ENCODE measurements at regions not wholly inside any gene's neighbourhood (a gene's known extent, or its start where the extent isn't known, plus 50 kb on each side); places are given as distances from the start of the nearest gene placed in this dataset.

DNA sequence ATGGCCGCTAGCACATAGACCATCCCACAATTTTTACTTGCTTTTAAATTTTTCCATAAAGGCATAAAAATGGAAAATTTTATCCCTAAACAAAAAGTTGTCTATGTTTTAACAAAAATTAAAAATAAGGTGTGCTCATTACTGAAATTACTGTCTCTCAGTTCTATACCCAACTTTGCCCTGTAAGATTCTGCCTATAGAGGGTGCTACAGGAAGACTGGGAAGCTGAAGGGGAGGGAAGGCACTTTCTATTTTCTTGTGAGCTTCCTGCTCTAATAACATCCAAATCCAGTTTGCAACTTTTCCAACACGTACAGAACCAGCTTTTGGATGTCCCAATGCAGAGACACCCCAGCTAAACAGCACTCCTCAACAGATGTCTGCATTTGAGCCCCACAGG is 666.9 kb downstream of the PLCL1 start:
- DNase-seq (no peak), ATAC-seq (no peak)
- Mint-ChIP-seq H3K9me3 (ENCODE audit: low read depth) (no peaks in the 10 kb centered on the region), H3K36me3 (no peaks in the 10 kb centered on the region), H3K27me3 (no peaks in the 10 kb centered on the region), H3K4me3 (no peak overlapping the region), H3K4me1 (no peaks in the 10 kb centered on the region), H3K27ac (no peak overlapping the region)
- CTCF ChIA-PET: no interaction called here

- no peak for ATAC-seq
- Mint-ChIP-seq H3K9me3 (ENCODE audit: low read depth) (no peaks in the 10 kb centered on the region), H3K4me1 (no peaks in the 10 kb centered on the region), H3K36me3 (no peaks in the 10 kb centered on the region), H3K27ac (no peak overlapping the region), H3K27me3 (no peaks in the 10 kb centered on the region), H3K4me3 (no peak overlapping the region)
- CTCF ChIA-PET: no interaction called here
- DNase-seq: no peak
Measured at GRCh38 chr2:198468136-198468535, 663.7 kb downstream of the PLCL1 start.

DNA sequence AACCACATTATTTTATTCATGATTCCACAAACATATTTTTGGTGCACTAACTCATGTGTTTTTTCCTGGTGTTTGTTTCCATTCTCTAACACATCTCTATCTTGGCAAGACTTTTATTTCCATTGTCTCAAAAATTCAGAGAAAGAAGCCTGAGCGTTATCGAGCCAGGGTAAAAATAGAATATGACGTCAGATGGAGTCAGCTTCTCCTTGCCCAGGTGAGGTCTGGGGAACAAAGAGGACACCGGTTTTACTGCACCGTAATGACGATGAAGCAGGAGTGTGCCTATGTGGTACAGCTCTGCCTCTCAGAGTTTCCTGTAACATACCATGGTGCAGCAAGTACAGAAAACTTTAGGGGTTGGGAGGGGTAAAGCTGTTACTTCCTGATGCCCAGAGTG is 661.6 kb downstream of the PLCL1 start:
- DNase-seq (no peak), ATAC-seq (no peak)
- Mint-ChIP-seq H3K4me3 (no peak overlapping the region), H3K27ac (no peak overlapping the region), H3K36me3 (no peaks in the 10 kb centered on the region), H3K27me3 (no peaks in the 10 kb centered on the region), H3K9me3 (ENCODE audit: low read depth) (no peaks in the 10 kb centered on the region), H3K4me1 (no peaks in the 10 kb centered on the region)
- CTCF ChIA-PET: no interaction called here

GRCh38 chr2:198456418-198456817 is 652.0 kb downstream of the PLCL1 start:
- H3K27me3 Mint-ChIP-seq: no peaks in the 10 kb centered on the region
- no peak overlapping the region for H3K4me3 Mint-ChIP-seq
- no peaks in the 10 kb centered on the region for H3K4me1 Mint-ChIP-seq
- H3K27ac Mint-ChIP-seq: no peak overlapping the region
- CTCF ChIA-PET: no interaction called here
- DNase-seq: no peak
- H3K36me3 Mint-ChIP-seq: no peaks in the 10 kb centered on the region
- ATAC-seq: no peak
- no peaks in the 10 kb centered on the region for H3K9me3 Mint-ChIP-seq (ENCODE audit: low read depth)

DNA sequence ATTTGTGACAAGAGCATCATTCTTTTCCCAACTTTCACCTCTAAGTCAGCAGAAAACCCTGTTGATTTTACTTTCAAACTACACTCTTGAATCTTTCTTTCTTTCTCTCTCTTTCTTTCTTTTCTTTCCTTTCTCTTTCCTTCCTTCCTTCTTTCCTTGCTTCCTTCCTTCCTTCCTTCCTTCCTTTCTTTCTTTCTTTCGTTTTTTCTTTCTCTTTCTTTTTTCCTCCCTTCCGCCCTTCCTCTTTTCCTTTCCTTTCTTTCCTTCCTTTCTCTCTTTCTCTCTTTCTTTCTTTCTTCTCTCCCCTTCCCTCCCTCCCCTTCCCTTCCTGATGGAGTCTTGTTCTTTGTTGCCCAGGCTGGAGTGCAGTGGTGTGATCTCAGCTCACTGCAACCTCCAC is 649.5 kb downstream of the PLCL1 start:
- H3K27ac Mint-ChIP-seq: no peak overlapping the region
- no peaks in the 10 kb centered on the region for H3K9me3 Mint-ChIP-seq (ENCODE audit: low read depth)
- CTCF ChIA-PET: no interaction called here
- no peak overlapping the region for H3K4me3 Mint-ChIP-seq
- no peaks in the 10 kb centered on the region for H3K36me3 Mint-ChIP-seq
- H3K4me1 Mint-ChIP-seq: no peaks in the 10 kb centered on the region
- no peak for DNase-seq
- H3K27me3 Mint-ChIP-seq: no peaks in the 10 kb centered on the region
- no peak for ATAC-seq

GRCh38 chr2:198452327-198452726 is 647.9 kb downstream of the PLCL1 start:
- H3K9me3 Mint-ChIP-seq (ENCODE audit: low read depth): no peaks in the 10 kb centered on the region
- DNase-seq: no peak
- no peaks in the 10 kb centered on the region for H3K27me3 Mint-ChIP-seq
- H3K36me3 Mint-ChIP-seq: no peaks in the 10 kb centered on the region
- H3K4me1 Mint-ChIP-seq: no peaks in the 10 kb centered on the region
- CTCF ChIA-PET: no interaction called here
- no peak overlapping the region for H3K27ac Mint-ChIP-seq
- ATAC-seq: no peak
- H3K4me3 Mint-ChIP-seq: no peak overlapping the region

- CTCF ChIA-PET: no interaction called here
- H3K4me3 Mint-ChIP-seq: no peak overlapping the region
- H3K27me3 Mint-ChIP-seq: no peaks in the 10 kb centered on the region
- no peak overlapping the region for H3K27ac Mint-ChIP-seq
- DNase-seq: no peak
- no peaks in the 10 kb centered on the region for H3K36me3 Mint-ChIP-seq
- no peak for ATAC-seq
- no peaks in the 10 kb centered on the region for H3K4me1 Mint-ChIP-seq
- no peaks in the 10 kb centered on the region for H3K9me3 Mint-ChIP-seq (ENCODE audit: low read depth)
Measured at GRCh38 chr2:198448789-198449188, 644.4 kb downstream of the PLCL1 start.

- ATAC-seq (no peak), DNase-seq (no peak)
- Mint-ChIP-seq H3K4me1 (no peaks in the 10 kb centered on the region), H3K36me3 (no peaks in the 10 kb centered on the region), H3K4me3 (no peak overlapping the region), H3K9me3 (ENCODE audit: low read depth) (no peaks in the 10 kb centered on the region), H3K27ac (no peak overlapping the region), H3K27me3 (no peaks in the 10 kb centered on the region)
- CTCF ChIA-PET: no interaction called here
Measured at GRCh38 chr2:198444800-198445287, 640.5 kb downstream of the PLCL1 start.

- H3K27me3 Mint-ChIP-seq: no peaks in the 10 kb centered on the region
- CTCF ChIA-PET: no interaction called here
- DNase-seq: no peak
- no peaks in the 10 kb centered on the region for H3K36me3 Mint-ChIP-seq
- no peak for ATAC-seq
- H3K4me1 Mint-ChIP-seq: no peaks in the 10 kb centered on the region
- H3K9me3 Mint-ChIP-seq (ENCODE audit: low read depth): no peaks in the 10 kb centered on the region
- H3K27ac Mint-ChIP-seq: no peak overlapping the region
- H3K4me3 Mint-ChIP-seq: no peak overlapping the region
Measured at GRCh38 chr2:198441901-198442300, 637.5 kb downstream of the PLCL1 start.

- no peaks in the 10 kb centered on the region for H3K4me1 Mint-ChIP-seq
- DNase-seq: no peak
- no peak overlapping the region for H3K4me3 Mint-ChIP-seq
- no peaks in the 10 kb centered on the region for H3K27me3 Mint-ChIP-seq
- CTCF ChIA-PET: no interaction called here
- no peak for ATAC-seq
- H3K9me3 Mint-ChIP-seq (ENCODE audit: low read depth): no peaks in the 10 kb centered on the region
- H3K36me3 Mint-ChIP-seq: no peaks in the 10 kb centered on the region
- no peak overlapping the region for H3K27ac Mint-ChIP-seq
Measured at GRCh38 chr2:198441246-198441645, 636.9 kb downstream of the PLCL1 start.

GRCh38 chr2:198440833-198441232 is 636.4 kb downstream of the PLCL1 start:
- ATAC-seq (no peak), DNase-seq (no peak)
- Mint-ChIP-seq H3K27me3 (no peaks in the 10 kb centered on the region), H3K9me3 (ENCODE audit: low read depth) (no peaks in the 10 kb centered on the region), H3K27ac (no peak overlapping the region), H3K4me3 (no peak overlapping the region), H3K4me1 (no peaks in the 10 kb centered on the region), H3K36me3 (no peaks in the 10 kb centered on the region)
- CTCF ChIA-PET: no interaction called here

GRCh38 chr2:198438331-198438730 is 633.9 kb downstream of the PLCL1 start:
- H3K27ac Mint-ChIP-seq: no peak overlapping the region
- ATAC-seq: no peak
- CTCF ChIA-PET: no interaction called here
- no peak overlapping the region for H3K4me3 Mint-ChIP-seq
- no peaks in the 10 kb centered on the region for H3K9me3 Mint-ChIP-seq (ENCODE audit: low read depth)
- H3K27me3 Mint-ChIP-seq: peaks cover 2% of the 10 kb centered on the region
- no peak for DNase-seq
- H3K4me1 Mint-ChIP-seq: no peaks in the 10 kb centered on the region
- H3K36me3 Mint-ChIP-seq: no peaks in the 10 kb centered on the region

DNA sequence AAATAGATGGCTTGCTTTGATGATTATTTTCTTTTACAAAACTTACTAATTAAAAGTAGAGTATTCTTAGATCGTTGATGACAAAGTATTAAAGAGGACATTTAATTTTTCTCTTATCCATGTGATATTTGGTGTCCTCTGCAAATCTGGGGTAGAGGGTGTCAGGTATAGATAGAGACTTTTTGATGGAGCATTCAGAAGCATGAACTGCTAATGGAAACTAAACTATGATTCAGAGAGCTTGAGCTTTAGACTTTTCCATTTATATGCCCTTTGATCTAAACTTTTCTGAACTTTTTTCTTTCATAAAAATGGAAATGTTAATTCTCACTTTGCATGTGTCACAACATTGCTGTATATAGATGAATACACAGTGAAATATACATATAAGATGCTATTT is 619.7 kb downstream of the PLCL1 start:
- H3K27me3 Mint-ChIP-seq: peaks cover 3% of the 10 kb centered on the region
- no peaks in the 10 kb centered on the region for H3K36me3 Mint-ChIP-seq
- no peaks in the 10 kb centered on the region for H3K4me1 Mint-ChIP-seq
- DNase-seq (no peak), ATAC-seq (no peak)
- CTCF ChIA-PET: no interaction called here
- no peak overlapping the region for H3K4me3 Mint-ChIP-seq
- no peaks in the 10 kb centered on the region for H3K9me3 Mint-ChIP-seq (ENCODE audit: low read depth)
- H3K27ac Mint-ChIP-seq: no peak overlapping the region

- DNase-seq (no peak), ATAC-seq (no peak)
- no peaks in the 10 kb centered on the region for H3K4me1 Mint-ChIP-seq
- H3K4me3 Mint-ChIP-seq: no peak overlapping the region
- no peaks in the 10 kb centered on the region for H3K27me3 Mint-ChIP-seq
- no peaks in the 10 kb centered on the region for H3K9me3 Mint-ChIP-seq (ENCODE audit: low read depth)
- CTCF ChIA-PET: no interaction called here
- H3K36me3 Mint-ChIP-seq: no peaks in the 10 kb centered on the region
- H3K27ac Mint-ChIP-seq: no peak overlapping the region
Measured at GRCh38 chr2:198417836-198418235, 613.4 kb downstream of the PLCL1 start.

- no peaks in the 10 kb centered on the region for H3K27me3 Mint-ChIP-seq
- CTCF ChIA-PET: no interaction called here
- H3K4me3 Mint-ChIP-seq: no peak overlapping the region
- no peaks in the 10 kb centered on the region for H3K9me3 Mint-ChIP-seq (ENCODE audit: low read depth)
- H3K27ac Mint-ChIP-seq: no peak overlapping the region
- no peaks in the 10 kb centered on the region for H3K4me1 Mint-ChIP-seq
- DNase-seq (no peak), ATAC-seq (no peak)
- H3K36me3 Mint-ChIP-seq: no peaks in the 10 kb centered on the region
Measured at GRCh38 chr2:198414976-198415375, 610.6 kb downstream of the PLCL1 start.
